ENCODE measurements at regions not wholly inside any gene's neighbourhood (a gene's known extent, or its start where the extent isn't known, plus 50 kb on each side); places are given as distances from the start of the nearest gene placed in this dataset.

GRCh38 chr6:85396159-85396808 is 53.6 kb upstream of the NT5E start:
- no peaks in the 10 kb centered on the region for H3K27me3 ChIP-seq (replicated peaks; ENCODE audit: control insufficient read depth, insufficient read depth, low read length, poor library complexity, severe bottlenecking)
- DNase-seq, result no peak
- no peaks in the 10 kb centered on the region for H3K9me3 ChIP-seq (ENCODE audit: control insufficient read depth, low read length)
- no peaks in the 10 kb centered on the region for H3K4me1 ChIP-seq (ENCODE audit: control insufficient read depth, insufficient read depth, low read length, poor library complexity, severe bottlenecking)
- H3K4me3 ChIP-seq (ENCODE audit: insufficient read depth, low read depth, low read length, poor library complexity, severe bottlenecking), result no peak overlapping the region
- H3K36me3 ChIP-seq (ENCODE audit: control insufficient read depth, insufficient read depth, low read length), result no peaks in the 10 kb centered on the region
- H3K27ac ChIP-seq (ENCODE audit: insufficient read depth, low read length, poor library complexity, severe bottlenecking), result no peak overlapping the region

GRCh38 chr6:85395746-85396145 is 54.1 kb upstream of the NT5E start:
- H3K9me3 ChIP-seq (ENCODE audit: control insufficient read depth, low read length), result no peaks in the 10 kb centered on the region
- H3K36me3 ChIP-seq (ENCODE audit: control insufficient read depth, insufficient read depth, low read length), result no peaks in the 10 kb centered on the region
- DNase-seq, result no peak
- no peak overlapping the region for H3K27ac ChIP-seq (ENCODE audit: insufficient read depth, low read length, poor library complexity, severe bottlenecking)
- H3K4me1 ChIP-seq (ENCODE audit: control insufficient read depth, insufficient read depth, low read length, poor library complexity, severe bottlenecking), result no peaks in the 10 kb centered on the region
- H3K4me3 ChIP-seq (ENCODE audit: insufficient read depth, low read depth, low read length, poor library complexity, severe bottlenecking), result no peak overlapping the region
- H3K27me3 ChIP-seq (replicated peaks; ENCODE audit: control insufficient read depth, insufficient read depth, low read length, poor library complexity, severe bottlenecking), result no peaks in the 10 kb centered on the region

GRCh38 chr6:85394853-85395538 is 54.9 kb upstream of the NT5E start:
- H3K9me3 ChIP-seq (ENCODE audit: control insufficient read depth, low read length), result no peaks in the 10 kb centered on the region
- no peak for DNase-seq
- H3K4me3 ChIP-seq (ENCODE audit: insufficient read depth, low read depth, low read length, poor library complexity, severe bottlenecking), result no peak overlapping the region
- H3K27me3 ChIP-seq (replicated peaks; ENCODE audit: control insufficient read depth, insufficient read depth, low read length, poor library complexity, severe bottlenecking), result no peaks in the 10 kb centered on the region
- H3K27ac ChIP-seq (ENCODE audit: insufficient read depth, low read length, poor library complexity, severe bottlenecking), result no peak overlapping the region
- H3K36me3 ChIP-seq (ENCODE audit: control insufficient read depth, insufficient read depth, low read length), result no peaks in the 10 kb centered on the region
- H3K4me1 ChIP-seq (ENCODE audit: control insufficient read depth, insufficient read depth, low read length, poor library complexity, severe bottlenecking), result no peaks in the 10 kb centered on the region

GRCh38 chr6:85394199-85394598 is 55.7 kb upstream of the NT5E start:
- Histone ChIP-seq H3K9me3 (ENCODE audit: control insufficient read depth, low read length) (no peaks in the 10 kb centered on the region), H3K27me3 (replicated peaks; ENCODE audit: control insufficient read depth, insufficient read depth, low read length, poor library complexity, severe bottlenecking) (no peaks in the 10 kb centered on the region), H3K4me3 (ENCODE audit: insufficient read depth, low read depth, low read length, poor library complexity, severe bottlenecking) (no peak overlapping the region), H3K36me3 (ENCODE audit: control insufficient read depth, insufficient read depth, low read length) (no peaks in the 10 kb centered on the region), H3K4me1 (ENCODE audit: control insufficient read depth, insufficient read depth, low read length, poor library complexity, severe bottlenecking) (no peaks in the 10 kb centered on the region), H3K27ac (ENCODE audit: insufficient read depth, low read length, poor library complexity, severe bottlenecking) (no peak overlapping the region)
- DNase-seq, result no peak

GRCh38 chr6:85392379-85392778 is 57.5 kb upstream of the NT5E start:
- Histone ChIP-seq H3K4me3 (ENCODE audit: insufficient read depth, low read depth, low read length, poor library complexity, severe bottlenecking) (no peak overlapping the region), H3K9me3 (ENCODE audit: control insufficient read depth, low read length) (no peaks in the 10 kb centered on the region), H3K27me3 (replicated peaks; ENCODE audit: control insufficient read depth, insufficient read depth, low read length, poor library complexity, severe bottlenecking) (no peaks in the 10 kb centered on the region), H3K4me1 (ENCODE audit: control insufficient read depth, insufficient read depth, low read length, poor library complexity, severe bottlenecking) (no peaks in the 10 kb centered on the region), H3K36me3 (ENCODE audit: control insufficient read depth, insufficient read depth, low read length) (no peaks in the 10 kb centered on the region), H3K27ac (ENCODE audit: insufficient read depth, low read length, poor library complexity, severe bottlenecking) (no peak overlapping the region)
- DNase-seq, result no peak

GRCh38 chr6:85390775-85391174 is 59.1 kb upstream of the NT5E start:
- Histone ChIP-seq H3K27me3 (replicated peaks; ENCODE audit: control insufficient read depth, insufficient read depth, low read length, poor library complexity, severe bottlenecking) (no peaks in the 10 kb centered on the region), H3K4me3 (ENCODE audit: insufficient read depth, low read depth, low read length, poor library complexity, severe bottlenecking) (no peak overlapping the region), H3K4me1 (ENCODE audit: control insufficient read depth, insufficient read depth, low read length, poor library complexity, severe bottlenecking) (no peaks in the 10 kb centered on the region), H3K36me3 (ENCODE audit: control insufficient read depth, insufficient read depth, low read length) (no peaks in the 10 kb centered on the region), H3K27ac (ENCODE audit: insufficient read depth, low read length, poor library complexity, severe bottlenecking) (no peak overlapping the region), H3K9me3 (ENCODE audit: control insufficient read depth, low read length) (no peaks in the 10 kb centered on the region)
- DNase-seq, result no peak

- no peak for DNase-seq
- H3K36me3 ChIP-seq (ENCODE audit: control insufficient read depth, insufficient read depth, low read length), result no peaks in the 10 kb centered on the region
- H3K4me1 ChIP-seq (ENCODE audit: control insufficient read depth, insufficient read depth, low read length, poor library complexity, severe bottlenecking), result no peaks in the 10 kb centered on the region
- no peaks in the 10 kb centered on the region for H3K27me3 ChIP-seq (replicated peaks; ENCODE audit: control insufficient read depth, insufficient read depth, low read length, poor library complexity, severe bottlenecking)
- H3K27ac ChIP-seq (ENCODE audit: insufficient read depth, low read length, poor library complexity, severe bottlenecking), result no peak overlapping the region
- H3K4me3 ChIP-seq (ENCODE audit: insufficient read depth, low read depth, low read length, poor library complexity, severe bottlenecking), result no peak overlapping the region
- no peaks in the 10 kb centered on the region for H3K9me3 ChIP-seq (ENCODE audit: control insufficient read depth, low read length)
Measured at GRCh38 chr6:85390105-85390728, 59.7 kb upstream of the NT5E start.

GRCh38 chr6:85389151-85389797 is 60.6 kb upstream of the NT5E start:
- no peaks in the 10 kb centered on the region for H3K36me3 ChIP-seq (ENCODE audit: control insufficient read depth, insufficient read depth, low read length)
- H3K27ac ChIP-seq (ENCODE audit: insufficient read depth, low read length, poor library complexity, severe bottlenecking), result no peak overlapping the region
- no peak overlapping the region for H3K4me3 ChIP-seq (ENCODE audit: insufficient read depth, low read depth, low read length, poor library complexity, severe bottlenecking)
- H3K4me1 ChIP-seq (ENCODE audit: control insufficient read depth, insufficient read depth, low read length, poor library complexity, severe bottlenecking), result no peaks in the 10 kb centered on the region
- no peaks in the 10 kb centered on the region for H3K27me3 ChIP-seq (replicated peaks; ENCODE audit: control insufficient read depth, insufficient read depth, low read length, poor library complexity, severe bottlenecking)
- DNase-seq, result no peak
- H3K9me3 ChIP-seq (ENCODE audit: control insufficient read depth, low read length), result no peaks in the 10 kb centered on the region

GRCh38 chr6:85388531-85388930 is 61.4 kb upstream of the NT5E start:
- H3K27me3 ChIP-seq (replicated peaks; ENCODE audit: control insufficient read depth, insufficient read depth, low read length, poor library complexity, severe bottlenecking), result no peaks in the 10 kb centered on the region
- no peak overlapping the region for H3K27ac ChIP-seq (ENCODE audit: insufficient read depth, low read length, poor library complexity, severe bottlenecking)
- H3K36me3 ChIP-seq (ENCODE audit: control insufficient read depth, insufficient read depth, low read length), result no peaks in the 10 kb centered on the region
- DNase-seq, result no peak
- no peaks in the 10 kb centered on the region for H3K4me1 ChIP-seq (ENCODE audit: control insufficient read depth, insufficient read depth, low read length, poor library complexity, severe bottlenecking)
- no peak overlapping the region for H3K4me3 ChIP-seq (ENCODE audit: insufficient read depth, low read depth, low read length, poor library complexity, severe bottlenecking)
- H3K9me3 ChIP-seq (ENCODE audit: control insufficient read depth, low read length), result no peaks in the 10 kb centered on the region

All from effector memory CD4-positive, alpha-beta T cell (primary cell).